ENCODE measurements at regions not wholly inside any gene's neighbourhood (a gene's known extent, or its start where the extent isn't known, plus 50 kb on each side); places are given as distances from the start of the nearest gene placed in this dataset.

DNA sequence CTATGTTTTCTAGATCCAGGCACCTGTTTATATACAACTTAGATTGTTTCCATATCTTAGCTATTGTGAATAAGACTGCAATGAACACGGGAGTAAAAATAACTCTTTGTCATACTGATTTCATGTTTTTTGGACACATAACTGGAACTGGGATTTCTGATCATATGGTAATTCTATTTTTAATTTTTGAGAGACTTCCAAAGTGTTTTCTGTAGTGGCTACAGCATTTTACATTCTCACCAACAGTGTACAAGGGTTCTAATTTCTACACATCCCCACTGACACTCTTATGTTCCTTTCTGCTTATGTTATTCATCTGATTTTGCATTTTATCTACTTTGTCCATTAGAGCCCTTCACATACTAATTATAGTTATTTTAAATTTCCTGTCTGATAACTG is 1152.9 kb downstream of the SLITRK1 start:
- POLR2A ChIA-PET, result no interaction called here
- no peak for DNase-seq (ENCODE audit: unreplicated experiment)
- Mint-ChIP-seq H3K36me3 (ENCODE audit: insufficient read depth, unreplicated experiment) (no peaks in the 10 kb centered on the region), H3K4me1 (ENCODE audit: insufficient read depth, unreplicated experiment) (no peaks in the 10 kb centered on the region), H3K9me3 (ENCODE audit: unreplicated experiment) (peaks cover 8% of the 10 kb centered on the region), H3K27me3 (ENCODE audit: insufficient read depth, unreplicated experiment) (no peaks in the 10 kb centered on the region), H3K27ac (ENCODE audit: low read depth, unreplicated experiment) (no peak overlapping the region), H3K4me3 (ENCODE audit: unreplicated experiment) (no peak overlapping the region)
- CTCF ChIA-PET, result no interaction called here
- BruUV-seq (replicated peaks), result no TSS peak
- intact Hi-C loops (cut with micrococcal nuclease), result no loop called here
- TF ChIP-seq, protein P1, sequence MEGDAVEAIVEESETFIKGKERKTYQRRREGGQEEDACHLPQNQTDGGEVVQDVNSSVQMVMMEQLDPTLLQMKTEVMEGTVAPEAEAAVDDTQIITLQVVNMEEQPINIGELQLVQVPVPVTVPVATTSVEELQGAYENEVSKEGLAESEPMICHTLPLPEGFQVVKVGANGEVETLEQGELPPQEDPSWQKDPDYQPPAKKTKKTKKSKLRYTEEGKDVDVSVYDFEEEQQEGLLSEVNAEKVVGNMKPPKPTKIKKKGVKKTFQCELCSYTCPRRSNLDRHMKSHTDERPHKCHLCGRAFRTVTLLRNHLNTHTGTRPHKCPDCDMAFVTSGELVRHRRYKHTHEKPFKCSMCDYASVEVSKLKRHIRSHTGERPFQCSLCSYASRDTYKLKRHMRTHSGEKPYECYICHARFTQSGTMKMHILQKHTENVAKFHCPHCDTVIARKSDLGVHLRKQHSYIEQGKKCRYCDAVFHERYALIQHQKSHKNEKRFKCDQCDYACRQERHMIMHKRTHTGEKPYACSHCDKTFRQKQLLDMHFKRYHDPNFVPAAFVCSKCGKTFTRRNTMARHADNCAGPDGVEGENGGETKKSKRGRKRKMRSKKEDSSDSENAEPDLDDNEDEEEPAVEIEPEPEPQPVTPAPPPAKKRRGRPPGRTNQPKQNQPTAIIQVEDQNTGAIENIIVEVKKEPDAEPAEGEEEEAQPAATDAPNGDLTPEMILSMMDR (IDR thresholded peaks at IDR 0.05; ENCODE audit: unreplicated experiment), result no peak

DNA sequence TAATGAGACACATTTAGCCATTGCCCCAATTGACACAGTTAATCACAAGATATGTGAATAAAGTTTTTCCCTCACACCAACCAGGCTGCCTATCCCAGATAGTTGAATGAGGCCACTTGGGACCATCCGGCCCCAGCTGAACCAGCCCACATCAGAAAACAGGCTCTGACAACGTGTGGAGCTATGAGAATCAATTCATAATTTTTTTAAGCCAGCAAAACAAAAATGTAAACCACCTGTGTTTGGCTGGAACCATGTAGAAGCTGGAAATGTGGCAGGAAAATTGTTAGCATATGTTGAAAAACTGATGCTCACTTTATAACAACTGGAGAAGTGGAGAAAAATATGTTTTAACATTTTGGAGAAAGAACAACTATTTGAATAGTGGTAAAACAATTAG is 1161.3 kb downstream of the SLITRK1 start:
- Mint-ChIP-seq H3K36me3 (ENCODE audit: insufficient read depth, unreplicated experiment) (no peaks in the 10 kb centered on the region), H3K4me1 (ENCODE audit: insufficient read depth, unreplicated experiment) (peaks cover 6% of the 10 kb centered on the region), H3K27ac (ENCODE audit: low read depth, unreplicated experiment) (no peak overlapping the region), H3K9me3 (ENCODE audit: unreplicated experiment) (no peaks in the 10 kb centered on the region), H3K27me3 (ENCODE audit: insufficient read depth, unreplicated experiment) (no peaks in the 10 kb centered on the region), H3K4me3 (ENCODE audit: unreplicated experiment) (no peak overlapping the region)
- intact Hi-C loops (cut with micrococcal nuclease), result no loop called here
- no TSS peak for BruUV-seq (replicated peaks)
- TF ChIP-seq, protein P1 (IDR thresholded peaks at IDR 0.05; ENCODE audit: unreplicated experiment), result no peak
- CTCF ChIA-PET, result no interaction called here
- no peak for DNase-seq (ENCODE audit: unreplicated experiment)
- POLR2A ChIA-PET, result no interaction called here

DNA sequence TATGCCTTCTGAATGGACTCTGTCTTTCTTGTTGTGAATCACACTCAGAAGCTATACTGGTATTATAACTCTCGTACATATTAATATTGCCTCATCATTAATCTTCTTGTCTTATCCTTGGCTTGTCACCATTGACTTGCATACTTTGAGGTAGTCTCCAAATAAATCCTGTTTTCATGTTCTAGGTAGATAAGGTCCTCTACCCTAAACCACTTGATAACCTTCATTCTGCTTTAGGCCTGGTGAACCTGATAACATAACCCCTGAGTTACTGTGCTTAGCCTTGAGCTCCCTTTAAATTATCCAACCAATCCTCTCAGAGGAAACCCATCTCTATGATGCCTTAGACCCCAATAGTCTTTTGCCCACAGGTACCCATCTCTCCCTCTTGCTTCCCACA is 1162.3 kb downstream of the SLITRK1 start:
- no peaks in the 10 kb centered on the region for H3K27me3 Mint-ChIP-seq (ENCODE audit: insufficient read depth, unreplicated experiment)
- BruUV-seq (replicated peaks), result no TSS peak
- intact Hi-C loops (cut with micrococcal nuclease), result no loop called here

DNA sequence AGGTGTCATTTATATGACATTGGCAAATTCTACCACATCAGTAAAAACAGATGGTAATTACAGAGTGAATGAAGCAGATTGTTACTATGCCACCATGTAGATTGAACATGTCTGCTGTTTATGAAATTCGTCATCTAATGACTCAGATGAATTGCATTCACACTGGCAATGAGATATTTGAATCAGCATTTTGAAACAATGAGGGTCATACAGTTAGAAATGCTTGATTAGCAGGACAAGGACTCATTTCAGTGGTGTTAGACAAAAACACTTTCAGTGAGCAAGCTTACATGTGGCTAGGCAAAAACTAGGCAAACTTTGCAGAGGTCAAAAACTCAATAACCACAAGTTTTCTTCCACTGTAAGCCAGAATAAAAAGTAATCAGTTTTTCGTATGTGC is 1165.0 kb downstream of the SLITRK1 start:
- ChIA-PET POLR2A (interaction anchor here (1.1 kb wide), 1 partner anchor 9 kb away, joined by 3 read pairs; no protein-coding TSS in a partner anchor), CTCF (interaction anchor here (0.7 kb wide), 1 partner anchor 21 kb away, joined by 3 read pairs; no protein-coding TSS in a partner anchor)
- peaks cover 13% of the 10 kb centered on the region for H3K4me1 Mint-ChIP-seq (ENCODE audit: insufficient read depth, unreplicated experiment)
- H3K4me3 Mint-ChIP-seq (ENCODE audit: unreplicated experiment), result peak overlapping the region; percentile 57
- TF ChIP-seq, protein P1 (IDR thresholded peaks at IDR 0.05; ENCODE audit: unreplicated experiment), result no peak
- DNase-seq (ENCODE audit: unreplicated experiment), result peak; percentile 61
- BruUV-seq (replicated peaks), result no TSS peak
- H3K36me3 Mint-ChIP-seq (ENCODE audit: insufficient read depth, unreplicated experiment), result no peaks in the 10 kb centered on the region
- no peak overlapping the region for H3K27ac Mint-ChIP-seq (ENCODE audit: low read depth, unreplicated experiment)
- no peaks in the 10 kb centered on the region for H3K9me3 Mint-ChIP-seq (ENCODE audit: unreplicated experiment)
- H3K27me3 Mint-ChIP-seq (ENCODE audit: insufficient read depth, unreplicated experiment), result no peaks in the 10 kb centered on the region
- intact Hi-C loops (cut with micrococcal nuclease), result no loop called here

More for the DNA sequence above, 1162.3 kb downstream of the SLITRK1 start:
- CTCF ChIA-PET, result interaction anchor here (1.0 kb wide), 1 partner anchor 19 kb away, joined by 3 read pairs; no protein-coding TSS in a partner anchor
- TF ChIP-seq, protein P1 (IDR thresholded peaks at IDR 0.05; ENCODE audit: unreplicated experiment), result no peak
- no peak overlapping the region for H3K27ac Mint-ChIP-seq (ENCODE audit: low read depth, unreplicated experiment)
- no peak for DNase-seq (ENCODE audit: unreplicated experiment)
- POLR2A ChIA-PET, result no interaction called here
- H3K4me3 Mint-ChIP-seq (ENCODE audit: unreplicated experiment), result no peak overlapping the region
- no peaks in the 10 kb centered on the region for H3K9me3 Mint-ChIP-seq (ENCODE audit: unreplicated experiment)
- no peaks in the 10 kb centered on the region for H3K36me3 Mint-ChIP-seq (ENCODE audit: insufficient read depth, unreplicated experiment)
- H3K4me1 Mint-ChIP-seq (ENCODE audit: insufficient read depth, unreplicated experiment), result peaks cover 6% of the 10 kb centered on the region
